VCaP (cell line): ENCODE measurements at regions not wholly inside any gene's neighbourhood (a gene's known extent, or its start where the extent isn't known, plus 50 kb on each side); places are given as distances from the start of the nearest gene placed in this dataset.

Experiments used
- H3K27ac ChIP-seq: fragments of 450-650 bp; 2 replicates; pipeline ENCODE4 v1.5.1; 2017
- CTCF ChIP-seq: fragments of 450-650 bp; conservative IDR thresholded peaks from 2 replicates; pipeline ENCODE4 v1.5.1; 2017; ENCODE audit warnings: mild to moderate bottlenecking, moderate library complexity

- no peak overlapping the region for H3K27ac ChIP-seq
- TF ChIP-seq CTCF = no peak
These were observed 411.9 kb downstream of the HLX start for GRCh38 chr1:221291113-221291512.

- H3K27ac ChIP-seq = no peak overlapping the region
- no peak for TF ChIP-seq CTCF
These were observed 413.4 kb downstream of the HLX start for GRCh38 chr1:221292652-221293051.

GRCh38 chr1:221294242-221294641 lies 415.0 kb downstream of the HLX start:
- H3K27ac ChIP-seq = no peak overlapping the region
- no peak for TF ChIP-seq CTCF

- H3K27ac ChIP-seq = peak overlapping the region; percentile 24; the same call in 1 of the 2 replicates
- TF ChIP-seq CTCF = no peak
These were observed 423.1 kb downstream of the HLX start for GRCh38 chr1:221302357-221302756.

- peak overlapping the region; percentile 24; the same call in 1 of the 2 replicates for H3K27ac ChIP-seq
- TF ChIP-seq CTCF = no peak
These were observed 423.6 kb downstream of the HLX start for GRCh38 chr1:221302810-221303209.

- H3K27ac ChIP-seq = no peak overlapping the region
- no peak for TF ChIP-seq CTCF
These were observed 424.4 kb downstream of the HLX start for GRCh38 chr1:221303623-221304022.

- peak overlapping the region; percentile 52 for H3K27ac ChIP-seq
- no peak for TF ChIP-seq CTCF
These were observed 427.0 kb downstream of the HLX start for GRCh38 chr1:221306239-221306638.
